ENCODE measurements at regions not wholly inside any gene's neighbourhood (a gene's known extent, or its start where the extent isn't known, plus 50 kb on each side); places are given as distances from the start of the nearest gene placed in this dataset.

DNA sequence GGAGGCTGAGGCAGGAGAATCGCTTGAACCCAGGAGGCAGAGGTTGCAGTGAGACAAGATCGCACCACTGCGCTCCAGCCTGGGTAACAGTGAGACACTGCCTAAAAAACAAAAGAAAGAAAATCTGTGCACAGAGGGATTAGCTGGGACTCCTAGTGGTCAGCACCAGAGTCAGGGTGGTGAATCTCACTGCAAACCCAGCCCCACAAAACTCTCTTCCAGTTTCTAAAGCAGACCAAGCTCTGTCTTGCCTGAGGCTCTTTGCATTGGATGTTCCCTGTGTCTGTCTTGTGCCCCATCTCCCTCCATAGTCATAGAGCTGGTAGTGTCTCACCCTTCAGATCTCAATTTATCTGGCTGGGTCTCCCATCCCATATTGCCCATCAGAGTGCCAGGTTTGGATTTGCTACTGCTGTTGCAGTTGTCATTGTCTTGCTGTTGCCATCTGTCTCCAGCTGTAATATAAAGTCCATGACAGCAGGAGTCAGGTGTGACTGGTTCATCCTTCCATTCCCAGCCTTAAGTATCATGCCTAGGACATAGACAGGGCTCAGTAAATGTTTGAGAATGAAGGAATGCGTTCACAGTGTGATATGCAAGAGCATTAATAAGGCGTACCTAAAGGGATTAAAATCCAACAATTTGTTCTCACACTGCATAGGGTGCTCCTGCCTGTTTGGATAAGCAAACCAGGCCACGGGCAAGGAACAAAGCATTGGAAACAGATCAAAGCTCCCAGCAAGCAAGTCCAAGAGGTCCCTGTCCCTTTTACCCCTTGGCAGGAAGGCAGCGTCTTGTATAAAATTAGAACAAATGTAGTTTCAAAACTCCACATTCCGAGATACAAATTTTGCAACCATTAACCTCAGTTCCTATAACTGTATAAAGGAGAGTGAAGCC, 614.6 kb upstream of the CDH5 start:
- DNase-seq (ENCODE audit: low spot score), result no peak
- H3K27ac Mint-ChIP-seq, result no peak overlapping the region
- no peaks in the 10 kb centered on the region for H3K36me3 Mint-ChIP-seq
- no peaks in the 10 kb centered on the region for H3K9me3 Mint-ChIP-seq
- TF ChIP-seq JAZF1 (CRISPR knock-in tag; IDR thresholded peaks at IDR 0.05) (no peak), PRRX2 (CRISPR knock-in tag; IDR thresholded peaks at IDR 0.05) (no peak), CREB1 (CRISPR knock-in tag; IDR thresholded peaks at IDR 0.05) (no peak), SOX15 (CRISPR knock-in tag; IDR thresholded peaks at IDR 0.05) (no peak), ATF1 (CRISPR knock-in tag; IDR thresholded peaks at IDR 0.05) (no peak), NFE2L1 (CRISPR knock-in tag; IDR thresholded peaks at IDR 0.05) (no peak), ZNF263 (CRISPR knock-in tag; IDR thresholded peaks at IDR 0.05; ENCODE audit: low read depth) (no peak), NR3C1 (CRISPR knock-in tag; conservative IDR thresholded peaks at IDR 0.05; ENCODE audit: low read depth) (no peak)
- TF ChIP-seq, protein P1, sequence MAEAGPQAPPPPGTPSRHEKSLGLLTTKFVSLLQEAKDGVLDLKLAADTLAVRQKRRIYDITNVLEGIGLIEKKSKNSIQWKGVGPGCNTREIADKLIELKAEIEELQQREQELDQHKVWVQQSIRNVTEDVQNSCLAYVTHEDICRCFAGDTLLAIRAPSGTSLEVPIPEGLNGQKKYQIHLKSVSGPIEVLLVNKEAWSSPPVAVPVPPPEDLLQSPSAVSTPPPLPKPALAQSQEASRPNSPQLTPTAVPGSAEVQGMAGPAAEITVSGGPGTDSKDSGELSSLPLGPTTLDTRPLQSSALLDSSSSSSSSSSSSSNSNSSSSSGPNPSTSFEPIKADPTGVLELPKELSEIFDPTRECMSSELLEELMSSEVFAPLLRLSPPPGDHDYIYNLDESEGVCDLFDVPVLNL (CRISPR knock-in tag; IDR thresholded peaks at IDR 0.05; ENCODE audit: borderline replicate concordance, low read depth), result no peak
- TF ChIP-seq, protein P2, sequence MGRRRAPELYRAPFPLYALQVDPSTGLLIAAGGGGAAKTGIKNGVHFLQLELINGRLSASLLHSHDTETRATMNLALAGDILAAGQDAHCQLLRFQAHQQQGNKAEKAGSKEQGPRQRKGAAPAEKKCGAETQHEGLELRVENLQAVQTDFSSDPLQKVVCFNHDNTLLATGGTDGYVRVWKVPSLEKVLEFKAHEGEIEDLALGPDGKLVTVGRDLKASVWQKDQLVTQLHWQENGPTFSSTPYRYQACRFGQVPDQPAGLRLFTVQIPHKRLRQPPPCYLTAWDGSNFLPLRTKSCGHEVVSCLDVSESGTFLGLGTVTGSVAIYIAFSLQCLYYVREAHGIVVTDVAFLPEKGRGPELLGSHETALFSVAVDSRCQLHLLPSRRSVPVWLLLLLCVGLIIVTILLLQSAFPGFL (CRISPR knock-in tag; IDR thresholded peaks at IDR 0.05; ENCODE audit: borderline replicate concordance), result no peak
- TF ChIP-seq, protein P3, sequence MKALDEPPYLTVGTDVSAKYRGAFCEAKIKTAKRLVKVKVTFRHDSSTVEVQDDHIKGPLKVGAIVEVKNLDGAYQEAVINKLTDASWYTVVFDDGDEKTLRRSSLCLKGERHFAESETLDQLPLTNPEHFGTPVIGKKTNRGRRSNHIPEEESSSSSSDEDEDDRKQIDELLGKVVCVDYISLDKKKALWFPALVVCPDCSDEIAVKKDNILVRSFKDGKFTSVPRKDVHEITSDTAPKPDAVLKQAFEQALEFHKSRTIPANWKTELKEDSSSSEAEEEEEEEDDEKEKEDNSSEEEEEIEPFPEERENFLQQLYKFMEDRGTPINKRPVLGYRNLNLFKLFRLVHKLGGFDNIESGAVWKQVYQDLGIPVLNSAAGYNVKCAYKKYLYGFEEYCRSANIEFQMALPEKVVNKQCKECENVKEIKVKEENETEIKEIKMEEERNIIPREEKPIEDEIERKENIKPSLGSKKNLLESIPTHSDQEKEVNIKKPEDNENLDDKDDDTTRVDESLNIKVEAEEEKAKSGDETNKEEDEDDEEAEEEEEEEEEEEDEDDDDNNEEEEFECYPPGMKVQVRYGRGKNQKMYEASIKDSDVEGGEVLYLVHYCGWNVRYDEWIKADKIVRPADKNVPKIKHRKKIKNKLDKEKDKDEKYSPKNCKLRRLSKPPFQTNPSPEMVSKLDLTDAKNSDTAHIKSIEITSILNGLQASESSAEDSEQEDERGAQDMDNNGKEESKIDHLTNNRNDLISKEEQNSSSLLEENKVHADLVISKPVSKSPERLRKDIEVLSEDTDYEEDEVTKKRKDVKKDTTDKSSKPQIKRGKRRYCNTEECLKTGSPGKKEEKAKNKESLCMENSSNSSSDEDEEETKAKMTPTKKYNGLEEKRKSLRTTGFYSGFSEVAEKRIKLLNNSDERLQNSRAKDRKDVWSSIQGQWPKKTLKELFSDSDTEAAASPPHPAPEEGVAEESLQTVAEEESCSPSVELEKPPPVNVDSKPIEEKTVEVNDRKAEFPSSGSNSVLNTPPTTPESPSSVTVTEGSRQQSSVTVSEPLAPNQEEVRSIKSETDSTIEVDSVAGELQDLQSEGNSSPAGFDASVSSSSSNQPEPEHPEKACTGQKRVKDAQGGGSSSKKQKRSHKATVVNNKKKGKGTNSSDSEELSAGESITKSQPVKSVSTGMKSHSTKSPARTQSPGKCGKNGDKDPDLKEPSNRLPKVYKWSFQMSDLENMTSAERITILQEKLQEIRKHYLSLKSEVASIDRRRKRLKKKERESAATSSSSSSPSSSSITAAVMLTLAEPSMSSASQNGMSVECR (CRISPR knock-in tag; IDR thresholded peaks at IDR 0.05; ENCODE audit: borderline replicate concordance), result no peak
- TF ChIP-seq, protein P4, sequence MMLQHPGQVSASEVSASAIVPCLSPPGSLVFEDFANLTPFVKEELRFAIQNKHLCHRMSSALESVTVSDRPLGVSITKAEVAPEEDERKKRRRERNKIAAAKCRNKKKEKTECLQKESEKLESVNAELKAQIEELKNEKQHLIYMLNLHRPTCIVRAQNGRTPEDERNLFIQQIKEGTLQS (CRISPR knock-in tag; conservative IDR thresholded peaks at IDR 0.05), result no peak
- no peak for ATAC-seq
- POLR2A ChIA-PET, result no interaction called here
- CTCF ChIA-PET, result interaction anchor here (0.6 kb wide), 1 partner anchor 64 kb away, joined by 4 read pairs; no protein-coding TSS in a partner anchor
- no peak overlapping the region for H3K4me3 Mint-ChIP-seq
- no peaks in the 10 kb centered on the region for H3K27me3 Mint-ChIP-seq (ENCODE audit: low read depth)
- peaks cover 13% of the 10 kb centered on the region for H3K4me1 Mint-ChIP-seq

DNA sequence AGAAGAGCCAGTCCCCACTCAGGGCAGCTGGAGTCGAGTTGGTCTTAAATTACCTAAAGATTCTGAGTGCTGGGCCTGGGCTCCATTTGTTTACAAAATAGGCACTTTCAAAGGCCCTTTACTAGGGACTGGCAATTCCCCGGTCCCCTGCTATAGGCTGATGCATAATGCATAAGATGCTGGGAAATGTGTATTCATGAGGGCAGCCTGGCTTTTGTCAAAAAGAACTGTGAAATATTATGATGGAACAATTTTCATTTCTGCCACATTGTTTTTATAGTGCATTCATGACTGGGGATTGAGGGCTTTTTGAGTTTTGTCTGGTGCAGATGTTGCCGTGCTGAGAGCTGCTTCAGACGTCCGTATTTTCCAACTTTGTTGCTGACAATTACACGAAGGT, 617.0 kb upstream of the CDH5 start:
- H3K27ac Mint-ChIP-seq, result peak overlapping the region; percentile 41; the same call in 1 of the 2 replicates
- POLR2A ChIA-PET, result no interaction called here
- ATAC-seq (no peak), DNase-seq (ENCODE audit: low spot score) (no peak)
- no peaks in the 10 kb centered on the region for H3K9me3 Mint-ChIP-seq
- peaks cover 13% of the 10 kb centered on the region for H3K4me1 Mint-ChIP-seq
- H3K36me3 Mint-ChIP-seq, result no peaks in the 10 kb centered on the region
- H3K27me3 Mint-ChIP-seq (ENCODE audit: low read depth), result no peaks in the 10 kb centered on the region
- no peak overlapping the region for H3K4me3 Mint-ChIP-seq
- CTCF ChIA-PET, result no interaction called here
- TF ChIP-seq, protein P5, sequence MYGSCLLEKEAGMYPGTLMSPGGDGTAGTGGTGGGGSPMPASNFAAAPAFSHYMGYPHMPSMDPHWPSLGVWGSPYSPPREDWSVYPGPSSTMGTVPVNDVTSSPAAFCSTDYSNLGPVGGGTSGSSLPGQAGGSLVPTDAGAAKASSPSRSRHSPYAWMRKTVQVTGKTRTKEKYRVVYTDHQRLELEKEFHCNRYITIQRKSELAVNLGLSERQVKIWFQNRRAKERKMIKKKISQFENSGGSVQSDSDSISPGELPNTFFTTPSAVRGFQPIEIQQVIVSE (CRISPR knock-in tag; IDR thresholded peaks at IDR 0.05; ENCODE audit: borderline replicate concordance), result no peak
- TF ChIP-seq, protein P6, sequence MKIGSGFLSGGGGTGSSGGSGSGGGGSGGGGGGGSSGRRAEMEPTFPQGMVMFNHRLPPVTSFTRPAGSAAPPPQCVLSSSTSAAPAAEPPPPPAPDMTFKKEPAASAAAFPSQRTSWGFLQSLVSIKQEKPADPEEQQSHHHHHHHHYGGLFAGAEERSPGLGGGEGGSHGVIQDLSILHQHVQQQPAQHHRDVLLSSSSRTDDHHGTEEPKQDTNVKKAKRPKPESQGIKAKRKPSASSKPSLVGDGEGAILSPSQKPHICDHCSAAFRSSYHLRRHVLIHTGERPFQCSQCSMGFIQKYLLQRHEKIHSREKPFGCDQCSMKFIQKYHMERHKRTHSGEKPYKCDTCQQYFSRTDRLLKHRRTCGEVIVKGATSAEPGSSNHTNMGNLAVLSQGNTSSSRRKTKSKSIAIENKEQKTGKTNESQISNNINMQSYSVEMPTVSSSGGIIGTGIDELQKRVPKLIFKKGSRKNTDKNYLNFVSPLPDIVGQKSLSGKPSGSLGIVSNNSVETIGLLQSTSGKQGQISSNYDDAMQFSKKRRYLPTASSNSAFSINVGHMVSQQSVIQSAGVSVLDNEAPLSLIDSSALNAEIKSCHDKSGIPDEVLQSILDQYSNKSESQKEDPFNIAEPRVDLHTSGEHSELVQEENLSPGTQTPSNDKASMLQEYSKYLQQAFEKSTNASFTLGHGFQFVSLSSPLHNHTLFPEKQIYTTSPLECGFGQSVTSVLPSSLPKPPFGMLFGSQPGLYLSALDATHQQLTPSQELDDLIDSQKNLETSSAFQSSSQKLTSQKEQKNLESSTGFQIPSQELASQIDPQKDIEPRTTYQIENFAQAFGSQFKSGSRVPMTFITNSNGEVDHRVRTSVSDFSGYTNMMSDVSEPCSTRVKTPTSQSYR (CRISPR knock-in tag; IDR thresholded peaks at IDR 0.05), result no peak
- TF ChIP-seq MYBL2 (CRISPR knock-in tag; IDR thresholded peaks at IDR 0.05), result no peak
- TF ChIP-seq GRHL2 (CRISPR knock-in tag; IDR thresholded peaks at IDR 0.05; ENCODE audit: insufficient replicate concordance, severe bottlenecking), result no peak
- TF ChIP-seq NR3C1 (CRISPR knock-in tag; conservative IDR thresholded peaks at IDR 0.05; ENCODE audit: low read depth), result no peak
- TF ChIP-seq ZNF121 (CRISPR knock-in tag; IDR thresholded peaks at IDR 0.05), result no peak
- TF ChIP-seq TEAD4 (CRISPR knock-in tag; IDR thresholded peaks at IDR 0.05), result no peak
- TF ChIP-seq FOXJ3 (CRISPR knock-in tag; IDR thresholded peaks at IDR 0.05; ENCODE audit: borderline replicate concordance), result no peak
- no peak for TF ChIP-seq ZNF423 (CRISPR knock-in tag; IDR thresholded peaks at IDR 0.05)
- no peak for TF ChIP-seq NR2C2 (CRISPR knock-in tag; IDR thresholded peaks at IDR 0.05)

Data from WTC11 (cell line).